Endothelial cell of umbilical vein (primary cell): ENCODE measurements at regions not wholly inside any gene's neighbourhood (a gene's known extent, or its start where the extent isn't known, plus 50 kb on each side); places are given as distances from the start of the nearest gene placed in this dataset.

Source experiments
- CTCF ChIP-seq, 2 donors: IDR thresholded peaks; 1 replicate in 1 of 2; 2 replicates in 1 of 2; pipeline ENCODE4 v1.5.1; 2011; ENCODE audit warnings: low read length in 2 of 2, mild to moderate bottlenecking in 2 of 2, moderate library complexity in 2 of 2, control low read depth in 1 of 2, inconsistent platforms in 1 of 2, low read depth in 1 of 2; ENCODE audit not compliant: insufficient read depth in 1 of 2; ENCODE audit errors: extremely low read depth in 1 of 2
- FOS ChIP-seq: IDR thresholded peaks from 2 replicates; pipeline ENCODE4 v1.6.1; 2011; ENCODE audit warnings: mild to moderate bottlenecking, low read length, moderate library complexity, borderline replicate concordance; ENCODE audit not compliant: insufficient read depth
- MYC ChIP-seq: IDR thresholded peaks from one replicate; pipeline ENCODE4 v1.6.1; 2011; ENCODE audit warnings: mild to moderate bottlenecking, low read depth, low read length
- POLR2A ChIP-seq: IDR thresholded peaks from 2 replicates; pipeline ENCODE4 v1.6.1; 2012; ENCODE audit warnings: low read depth, mild to moderate bottlenecking, control low read depth, low read length
- POLR2AphosphoS5 ChIP-seq: IDR thresholded peaks from 2 replicates; pipeline ENCODE4 v1.6.1; 2012; ENCODE audit warnings: low read depth, mild to moderate bottlenecking, control low read depth, low read length, moderate library complexity; ENCODE audit not compliant: insufficient read depth

- TF ChIP-seq CTCF (IDR thresholded peaks at IDR 0.05; ENCODE audit: extremely low read depth in 1 of 2, insufficient read depth in 1 of 2, low read depth in 1 of 2, low read length in 2 of 2), result no peak
- TF ChIP-seq POLR2A, result no peak
- TF ChIP-seq MYC, result no peak
- no peak for TF ChIP-seq FOS
- TF ChIP-seq POLR2AphosphoS5, result no peak
Measured at GRCh38 chr11:15501566-15501965, 386.8 kb downstream of the INSC start.
